Activated CD4-positive, CD25-positive, alpha-beta regulatory T cell treated with anti-CD3 and anti-CD28 coated beads, Interleukin-2, amount 50 U/mL, for 72 hours (primary cell): ENCODE measurements at regions not wholly inside any gene's neighbourhood (a gene's known extent, or its start where the extent isn't known, plus 50 kb on each side); places are given as distances from the start of the nearest gene placed in this dataset.
"Not testable (repeated sequence)": the region's sequence is repeated elsewhere in the genome, so short reads cannot be mapped to it uniquely, and the experiment has no call there.

Experiments
- DNase-seq: peaks from one replicate; pipeline ENCODE4 v3.0.0; 2021

GRCh38 chrX:40952855-40953254 lies 132.4 kb upstream of the USP9X start:
- DNase-seq = no peak

DNA sequence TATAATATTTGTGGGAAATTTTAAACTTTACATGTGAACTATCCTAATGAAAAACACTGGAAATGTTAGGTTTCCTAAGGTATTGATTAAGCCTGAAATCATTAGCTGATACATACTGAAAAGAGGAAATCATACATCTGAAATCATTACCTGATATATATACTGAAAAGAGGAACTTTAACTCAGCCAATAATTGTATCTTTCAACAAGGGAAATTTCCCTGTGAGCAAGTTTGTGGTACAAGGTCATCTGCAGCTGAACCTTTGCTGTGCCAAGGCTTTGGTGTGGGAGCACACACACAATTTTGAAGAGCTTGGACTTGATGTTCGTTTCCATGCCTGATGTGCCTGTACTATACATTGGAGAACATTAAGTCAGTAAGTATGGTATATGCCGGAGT lies 131.9 kb upstream of the USP9X start:
- no peak for DNase-seq

GRCh38 chrX:40960041-40960440 lies 125.2 kb upstream of the USP9X start:
- no peak for DNase-seq

GRCh38 chrX:40962793-40963407 lies 122.3 kb upstream of the USP9X start:
- DNase-seq = no peak

- no peak for DNase-seq
Measured at GRCh38 chrX:40964008-40964407, 121.2 kb upstream of the USP9X start.

DNA sequence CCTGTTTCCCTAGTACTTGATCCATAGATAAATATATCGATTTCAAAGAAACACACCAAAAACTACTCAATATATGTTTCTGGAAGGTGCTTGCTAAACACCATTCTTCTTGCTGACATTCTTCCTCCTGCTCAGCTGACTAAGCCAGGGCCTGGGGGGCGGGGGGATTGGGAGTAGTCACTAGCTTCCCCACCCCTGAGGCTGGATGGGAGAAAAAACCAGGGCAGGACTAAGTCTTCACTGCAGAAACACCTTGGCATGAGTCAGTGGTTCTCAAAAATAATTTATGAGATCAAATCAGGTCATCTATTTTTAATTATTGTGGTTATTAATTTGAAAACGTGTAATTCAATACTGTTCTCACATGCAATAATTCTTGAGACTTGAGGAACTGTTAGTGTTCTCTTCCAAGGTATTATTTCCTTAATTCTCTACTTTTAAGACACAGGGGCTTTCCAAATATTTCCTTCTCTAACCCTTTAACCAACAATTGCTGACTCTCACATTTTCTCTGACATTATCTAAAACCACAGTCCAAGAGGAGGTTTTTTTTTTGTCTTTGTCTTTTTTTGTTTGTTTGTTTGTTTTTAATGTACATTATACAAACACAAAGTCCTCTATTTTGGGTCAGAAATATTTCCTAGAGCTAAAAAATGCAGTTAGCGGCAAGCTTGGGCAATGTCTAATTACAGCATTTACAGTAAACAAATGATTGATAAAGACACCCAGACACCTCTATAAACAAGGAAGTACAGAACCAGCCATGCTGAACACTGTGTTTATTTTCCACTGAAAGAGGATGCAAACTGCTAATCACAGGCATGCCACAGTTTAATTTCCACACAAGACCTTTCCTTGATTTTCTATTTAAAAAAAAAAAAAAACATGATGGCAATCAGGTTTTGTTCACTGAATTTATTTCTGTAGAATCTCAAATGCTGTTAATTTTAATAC lies 120.3 kb upstream of the USP9X start:
- no peak for DNase-seq

DNA sequence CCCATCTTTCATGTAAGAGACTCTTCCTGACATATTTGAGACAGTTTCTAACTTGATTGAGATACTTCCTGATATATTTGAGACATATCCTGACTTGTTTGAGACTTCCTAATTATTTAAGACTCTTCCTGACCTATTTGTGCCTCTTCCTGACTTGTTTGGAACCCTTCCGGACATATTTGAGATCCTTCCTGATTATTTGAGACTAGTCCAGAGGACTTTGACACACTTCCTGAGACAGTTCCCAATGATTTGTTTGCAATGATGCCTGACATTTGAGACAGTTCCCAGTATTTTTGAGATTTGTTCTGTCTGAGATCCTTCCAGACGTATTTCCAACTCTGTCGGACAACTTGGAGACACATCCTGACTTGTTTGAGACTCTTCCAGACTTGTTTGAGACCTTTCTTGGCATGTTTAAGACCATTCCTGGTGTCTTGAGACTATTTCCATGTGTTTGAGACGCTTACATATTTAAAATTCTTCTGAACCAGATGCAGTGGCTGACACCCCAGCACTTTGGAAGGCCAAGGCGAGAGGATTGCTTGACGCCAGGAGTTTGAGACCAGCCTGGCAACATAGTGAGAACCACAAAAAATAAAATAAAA lies 118.9 kb upstream of the USP9X start:
- DNase-seq = no peak

GRCh38 chrX:40968180-40968579 lies 117.1 kb upstream of the USP9X start:
- DNase-seq = no peak

GRCh38 chrX:40971736-40972135 lies 113.5 kb upstream of the USP9X start:
- DNase-seq = no peak

GRCh38 chrX:40973619-40974018 lies 111.6 kb upstream of the USP9X start:
- DNase-seq = no peak

GRCh38 chrX:40975951-40976350 lies 109.3 kb upstream of the USP9X start:
- DNase-seq = no peak

- DNase-seq = no peak
Measured at GRCh38 chrX:40976981-40977380, 108.3 kb upstream of the USP9X start.

DNA sequence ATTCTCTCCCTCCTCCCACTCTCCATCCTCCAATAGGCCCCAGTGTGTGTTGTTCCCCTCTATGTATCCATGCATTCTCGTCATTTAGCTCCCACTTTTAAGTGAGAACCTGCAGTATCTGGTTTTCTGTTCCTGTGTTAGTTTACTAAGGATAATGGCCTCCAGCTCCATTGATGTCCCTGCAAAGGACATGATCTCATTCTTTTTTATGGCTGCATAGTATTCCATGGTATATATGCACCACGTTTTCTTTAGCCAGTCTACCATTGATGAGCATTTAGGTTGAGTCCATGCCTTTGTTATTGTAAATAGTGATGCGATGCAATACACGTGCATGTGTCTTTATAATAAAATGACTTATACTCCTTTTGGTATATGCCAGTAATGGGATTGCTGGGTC lies 100.3 kb upstream of the USP9X start:
- DNase-seq = no peak

GRCh38 chrX:40987413-40987812 lies 97.8 kb upstream of the USP9X start:
- DNase-seq = no peak

GRCh38 chrX:40988100-40988499 lies 97.1 kb upstream of the USP9X start:
- no peak for DNase-seq

DNA sequence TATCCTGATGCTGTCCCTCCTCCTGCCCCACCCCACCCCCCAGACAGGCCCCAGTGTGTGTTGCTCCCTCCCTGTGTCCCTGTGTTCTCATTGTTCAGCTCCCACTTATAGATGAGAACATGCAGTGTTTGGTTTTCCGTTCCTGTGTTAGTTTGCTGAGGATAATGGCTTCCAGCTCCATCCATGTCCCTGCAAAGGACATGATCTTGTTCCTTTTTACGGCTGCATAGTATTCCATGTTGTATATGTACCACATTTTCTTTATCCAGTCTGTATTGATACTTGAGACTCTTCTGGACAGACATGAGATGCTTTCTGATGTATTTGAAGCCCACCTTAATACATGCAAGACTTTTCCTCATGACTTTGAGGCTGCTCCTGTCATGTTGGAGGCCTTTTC lies 91.8 kb upstream of the USP9X start:
- DNase-seq = not testable (repeated sequence)

DNA sequence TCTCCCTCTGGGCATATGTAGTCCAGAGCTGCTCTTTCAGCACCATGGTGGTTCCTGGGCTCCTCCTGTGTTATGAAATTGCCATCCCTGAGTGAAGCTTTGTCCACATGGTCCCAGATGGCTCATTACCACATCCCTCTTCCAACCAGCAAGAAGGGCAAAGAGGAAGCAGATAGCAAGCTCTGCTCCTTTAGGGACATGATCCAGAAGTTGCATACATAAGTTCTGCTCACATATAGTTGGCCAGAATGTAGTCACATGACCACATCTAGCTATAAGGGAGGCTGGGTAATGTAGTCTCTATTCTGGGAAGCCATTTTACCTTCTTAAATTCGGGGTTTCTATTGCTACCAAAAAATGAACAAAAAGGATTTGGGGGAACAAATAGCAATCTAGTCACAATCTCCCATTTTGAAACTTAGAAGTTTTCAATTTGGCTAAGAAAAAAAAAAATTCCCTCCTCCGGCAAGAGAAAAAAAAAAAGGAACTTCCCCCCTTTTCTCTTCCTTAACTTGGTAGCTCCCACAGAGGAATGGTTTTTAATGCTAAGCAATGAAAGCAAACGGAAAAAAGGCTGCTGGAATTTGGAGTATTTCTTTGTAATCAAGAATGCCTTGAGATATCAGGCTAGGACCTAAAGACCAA lies 88.2 kb upstream of the USP9X start:
- DNase-seq = no peak

GRCh38 chrX:40998123-40998522 lies 87.1 kb upstream of the USP9X start:
- no peak for DNase-seq

DNA sequence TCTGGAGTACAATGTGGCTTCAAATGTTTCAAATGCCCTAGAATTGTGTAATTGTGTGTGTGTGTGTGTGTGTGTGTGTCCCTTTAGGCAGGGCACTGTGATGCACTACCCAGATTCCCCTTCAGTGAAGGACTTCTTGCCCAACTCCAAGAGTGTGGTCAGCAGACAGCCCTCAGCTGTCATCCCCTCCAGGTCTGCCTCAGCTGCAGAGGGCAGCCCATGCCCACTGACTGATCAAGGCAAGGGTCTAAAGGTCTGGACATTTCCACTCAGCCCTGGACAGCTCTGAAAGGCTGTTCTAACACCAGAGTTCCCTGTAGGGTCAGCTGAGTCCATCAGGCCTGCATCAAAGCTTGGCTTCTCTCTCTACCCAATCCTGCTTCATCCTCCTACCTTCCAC lies 83.9 kb upstream of the USP9X start:
- DNase-seq = no peak

- DNase-seq = no peak
Measured at GRCh38 chrX:41002026-41002425, 83.2 kb upstream of the USP9X start.

DNA sequence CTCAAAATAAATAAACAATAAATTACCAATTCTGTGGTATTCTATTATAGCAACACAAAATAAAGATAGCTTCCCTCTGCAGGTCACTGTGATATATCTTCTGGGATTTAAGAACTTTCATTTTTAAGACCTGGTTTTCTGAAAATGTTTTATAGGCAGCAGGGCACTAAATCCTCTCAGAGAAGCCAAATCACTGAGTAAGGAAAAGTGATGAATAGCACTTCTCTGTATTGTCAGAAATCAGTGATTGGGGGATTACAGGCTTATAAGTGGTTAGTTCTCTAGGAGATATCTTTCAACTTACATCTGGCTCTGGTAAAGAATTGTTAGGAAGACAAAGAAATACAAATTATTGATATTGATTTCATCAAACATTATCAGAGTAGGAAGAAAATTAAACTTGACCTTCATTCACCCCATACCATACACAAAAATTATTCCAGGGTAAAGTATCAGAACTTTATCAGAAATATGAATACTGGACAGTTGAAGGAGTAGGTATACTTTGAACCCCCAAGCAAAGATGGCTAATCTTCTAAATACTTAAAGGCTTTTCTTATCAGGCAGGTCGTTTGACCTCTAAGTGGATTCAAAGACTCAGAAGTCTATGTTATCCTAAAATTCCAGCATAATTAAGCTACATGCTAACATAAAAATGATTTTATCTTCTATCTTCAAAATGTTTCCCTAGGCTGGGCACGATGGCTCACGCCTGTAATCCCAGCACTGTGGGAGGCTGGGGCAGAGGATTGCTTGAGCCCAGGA lies 81.6 kb upstream of the USP9X start:
- DNase-seq = no peak

- DNase-seq = no peak
Measured at GRCh38 chrX:41005445-41005992, 79.7 kb upstream of the USP9X start.
